HCT116 (cell line): ENCODE measurements at regions not wholly inside any gene's neighbourhood (a gene's known extent, or its start where the extent isn't known, plus 50 kb on each side); places are given as distances from the start of the nearest gene placed in this dataset.

Source experiments
- ATAC-seq: fragments of 200-7000 bp; cut with Tn5 transposase; 2 replicates; pipeline ENCODE4 v1.9.1; 2020; ENCODE audit warnings: mild to moderate bottlenecking, moderate library complexity
- BruUV-seq: library from RNA; stranded (reverse); fragments of 400-500 nt; replicated peaks from 2 replicates; lab custom pipeline; 2021; lab: Mats Ljungman, UMichigan
- CTCF ChIA-PET: fragments of 300-600 bp; sonication (Branson Sonifier 250); formaldehyde crosslinking; loops from one replicate; lab custom pipeline; 2021; ENCODE audit warnings: antibody characterized with exemption; lab: Charles Lee
- POLR2A ChIA-PET: fragments of 300-600, 350-600 bp; sonication (Branson Sonifier 250); formaldehyde crosslinking; loops from one replicate; lab custom pipeline; 2021; ENCODE audit warnings: antibody characterized with exemption; lab: Charles Lee
- RAD21 ChIA-PET, 2 experiments: fragments of 300-600 bp; sonication (Branson Sonifier 250); formaldehyde crosslinking; loops; one replicate each; lab custom pipeline; 2023; ENCODE audit warnings: low total read pairs in 2 of 2; ENCODE audit not compliant: uncharacterized antibody in 2 of 2, unreplicated experiment in 2 of 2, low non-redundant PET in 1 of 2; lab: Charles Lee
- DNase-seq: peaks from one replicate; pipeline ENCODE4 v3.0.0-alpha.2; 2010; ENCODE audit warnings: low read depth, low spot score
- H2AFZ ChIP-seq: fragments of 200-600 bp; shearing (Covaris generic), sonication (generic); 2 replicates; pipeline ENCODE4 v1.6.1; 2017; ENCODE audit warnings: low read depth, mixed run types, mixed read lengths, antibody characterized with exemption, low read length; ENCODE audit not compliant: poor library complexity, severe bottlenecking
- H3K27ac ChIP-seq: 2 replicates; pipeline ENCODE4 v1.5.1; 2012; ENCODE audit warnings: low read depth, low read length
- H3K27me3 ChIP-seq: fragments of 200-600 bp; sonication (generic); 2 replicates; pipeline ENCODE4 v1.6.1; 2016; ENCODE audit warnings: mixed run types, low read length, mixed read lengths; ENCODE audit not compliant: insufficient read depth
- H3K36me3 ChIP-seq, 2 experiments: fragments of 200-500 bp in 1 of 2; fragments of 200-600 bp in 1 of 2; sonication (Bioruptor generic) in 1 of 2; sonication (generic) in 1 of 2; 2 replicates each; pipeline versions ENCODE4 v1.5.1 to v1.6.1; 2014 to 2016; ENCODE audit warnings: low read length in 2 of 2, inconsistent platforms in 1 of 2, mixed read lengths in 1 of 2, mixed run types in 1 of 2; ENCODE audit not compliant: insufficient read depth in 2 of 2, control insufficient read depth in 1 of 2
- H3K4me1 ChIP-seq, 2 experiments: fragments of 200-600 bp in 1 of 2; sonication (generic) in 1 of 2; 2 replicates each; pipeline versions ENCODE4 v1.5.1 to v1.6.1; 2012 to 2017; ENCODE audit warnings: low read length in 2 of 2, inconsistent platforms in 1 of 2, mild to moderate bottlenecking in 1 of 2, mixed read lengths in 1 of 2, mixed run types in 1 of 2, moderate library complexity in 1 of 2; ENCODE audit not compliant: insufficient read depth in 2 of 2, control insufficient read depth in 1 of 2
- H3K4me2 ChIP-seq: fragments of 200-600 bp; sonication (generic); 2 replicates; pipeline ENCODE4 v1.6.1; 2017; ENCODE audit warnings: mixed run types, low read length, mixed read lengths
- H3K4me3 ChIP-seq, 2 experiments: fragments of 200-600 bp in 1 of 2; sonication (generic) in 1 of 2; replicated peaks in 1 of 2; 2 replicates each; pipeline ENCODE4 v1.5.1; 2011 to 2016; ENCODE audit warnings: low read length in 2 of 2, control low read depth in 1 of 2, low read depth in 1 of 2, mild to moderate bottlenecking in 1 of 2, mixed read lengths in 1 of 2, mixed run types in 1 of 2
- H3K79me2 ChIP-seq: fragments of 200-600 bp; sonication (generic); 2 replicates; pipeline ENCODE4 v1.6.1; 2017; ENCODE audit warnings: mild to moderate bottlenecking, mixed run types, low read length, moderate library complexity, mixed read lengths; ENCODE audit not compliant: insufficient read depth
- H3K9ac ChIP-seq: fragments of 200-600 bp; sonication (generic); 2 replicates; pipeline ENCODE4 v1.6.1; 2016; ENCODE audit warnings: low read length, mixed read lengths
- H3K9me2 ChIP-seq: fragments of 200-600 bp; sonication (generic), shearing (Covaris generic); 2 replicates; pipeline ENCODE4 v1.6.1; 2017; ENCODE audit warnings: mixed run types, mild to moderate bottlenecking, moderate library complexity; ENCODE audit not compliant: insufficient read depth
- H3K9me3 ChIP-seq, 2 experiments: fragments of 200-500 bp in 1 of 2; fragments of 200-600 bp in 1 of 2; sonication (Bioruptor generic) in 1 of 2; sonication (generic) in 1 of 2; 2 replicates each; pipeline ENCODE4 v1.6.1; 2014 to 2017; ENCODE audit warnings: low read length in 2 of 2, mixed read lengths in 2 of 2, inconsistent platforms in 1 of 2, low read depth in 1 of 2, mild to moderate bottlenecking in 1 of 2, mixed run types in 1 of 2, moderate library complexity in 1 of 2; ENCODE audit not compliant: control insufficient read depth in 1 of 2, insufficient read depth in 1 of 2
- H4K20me1 ChIP-seq: fragments of 200-600 bp; sonication (generic), shearing (Covaris generic); 2 replicates; pipeline ENCODE4 v1.6.1; 2017; ENCODE audit warnings: mixed run types, mild to moderate bottlenecking, moderate library complexity; ENCODE audit not compliant: insufficient read depth
- CBX3 ChIP-seq: IDR thresholded peaks from 2 replicates; pipeline ENCODE4 v1.6.1; 2012; ENCODE audit warnings: low read depth
- EGR1 ChIP-seq: IDR thresholded peaks from 2 replicates; pipeline ENCODE4 v1.6.1; 2012; ENCODE audit warnings: low read depth
- ELF1 ChIP-seq: IDR thresholded peaks from 2 replicates; pipeline ENCODE4 v1.6.1; 2012; ENCODE audit warnings: low read depth, borderline replicate concordance
- JUND ChIP-seq: IDR thresholded peaks from 2 replicates; pipeline ENCODE4 v1.6.1; 2012
- POLR2AphosphoS5 ChIP-seq: IDR thresholded peaks from 2 replicates; pipeline ENCODE4 v1.6.1; 2011; ENCODE audit warnings: mild to moderate bottlenecking, low read depth, low read length, moderate library complexity
- RAD21 ChIP-seq: IDR thresholded peaks from 2 replicates; pipeline ENCODE4 v1.6.1; 2012; ENCODE audit warnings: low read depth, mild to moderate bottlenecking
- SP1 ChIP-seq: IDR thresholded peaks from 2 replicates; pipeline ENCODE4 v1.6.1; 2012; ENCODE audit warnings: low read depth
- SRF ChIP-seq: IDR thresholded peaks from 2 replicates; pipeline ENCODE4 v1.6.1; 2012; ENCODE audit warnings: low read depth
- TCF7L2 ChIP-seq: IDR thresholded peaks from 2 replicates; pipeline ENCODE4 v1.7.0; 2011; ENCODE audit warnings: borderline replicate concordance, inconsistent platforms; ENCODE audit not compliant: insufficient read depth, insufficient read length; ENCODE audit errors: extremely low read depth
- ZFX ChIP-seq: fragments of 450-650 bp; IDR thresholded peaks from 2 replicates; pipeline ENCODE4 v1.6.1; 2017
- intact Hi-C: fragments of 100-400 bp; cut with micrococcal nuclease; formaldehyde crosslinking; loops from 2 replicates; pipeline ENCODE4 v1.10.0; 2022
- TF ChIP-seq, protein P1 (sequence below): IDR thresholded peaks from 2 replicates; pipeline ENCODE4 v1.6.1; 2011; ENCODE audit warnings: mild to moderate bottlenecking, low read length, moderate library complexity; ENCODE audit not compliant: insufficient replicate concordance; ENCODE audit errors: extremely low read depth

DNA sequence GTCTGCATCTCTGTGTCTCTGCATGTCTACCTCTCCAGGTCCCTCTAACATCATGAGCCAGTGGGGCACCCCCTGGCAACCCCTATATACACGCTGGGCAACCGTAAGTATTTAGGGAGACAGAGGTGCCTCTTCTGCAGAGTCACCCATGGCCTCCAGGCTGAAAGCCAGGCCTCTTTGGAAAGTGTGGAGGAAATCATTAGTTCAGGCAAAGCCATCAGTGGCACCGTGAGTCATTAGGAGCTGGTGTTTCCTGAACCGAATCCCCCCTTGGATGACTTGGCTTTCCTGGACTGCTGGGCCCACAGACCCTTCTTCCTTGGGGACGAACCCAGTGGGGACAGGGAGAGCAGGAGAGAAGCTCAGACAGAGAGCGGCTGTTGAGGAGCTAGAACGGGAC is 174.8 kb downstream of the OLFM1 start:
- no TSS peak for BruUV-seq
- CTCF ChIA-PET, result no interaction called here
- H4K20me1 ChIP-seq, result no peaks in the 10 kb centered on the region
- no peak for TF ChIP-seq ELF1
- no peak for TF ChIP-seq EGR1
- no peak for TF ChIP-seq CBX3
- no peak for TF ChIP-seq JUND
- no peak for TF ChIP-seq TCF7L2
- TF ChIP-seq POLR2AphosphoS5, result no peak
- TF ChIP-seq, all 23 proteins: peak for 0
- ChIA-PET POLR2A (no interaction called here), RAD21 (no interaction called here)
- Histone ChIP-seq H3K79me2 (no peaks in the 10 kb centered on the region), H3K36me3 (no peaks in the 10 kb centered on the region), H3K4me1 (peaks cover 0 to 10% of the 10 kb centered on the region in 2 experiments; a peak in 1 of 4 replicates), H2AFZ (no peak overlapping the region), H3K27me3 (peaks cover 9% of the 10 kb centered on the region), H3K4me2 (no peak overlapping the region), H3K27ac (no peak overlapping the region), H3K9me2 (no peaks in the 10 kb centered on the region), H3K9ac (no peak overlapping the region), H3K9me3 (no peaks in the 10 kb centered on the region), H3K4me3 (no peak overlapping the region)
- intact Hi-C loops, result no loop called here
- ATAC-seq (no peak), DNase-seq (no peak)

GRCh38 chr9:135263511-135263910 is 176.0 kb downstream of the OLFM1 start:
- CTCF ChIA-PET, result no interaction called here
- ATAC-seq, result no peak
- Histone ChIP-seq H3K79me2 (no peaks in the 10 kb centered on the region), H3K27ac (no peak overlapping the region), H4K20me1 (no peaks in the 10 kb centered on the region), H3K9me3 (no peaks in the 10 kb centered on the region), H3K4me1 (peaks cover 0 to 10% of the 10 kb centered on the region in 2 experiments; a peak in 1 of 4 replicates), H3K27me3 (peaks cover 9% of the 10 kb centered on the region), H3K9ac (no peak overlapping the region), H3K36me3 (no peaks in the 10 kb centered on the region), H2AFZ (no peak overlapping the region), H3K9me2 (no peaks in the 10 kb centered on the region), H3K4me2 (no peak overlapping the region), H3K4me3 (no peak overlapping the region)
- intact Hi-C loops, result no loop called here
- RAD21 ChIA-PET, result no interaction called here
- no peak for DNase-seq
- TF ChIP-seq SRF, result no peak
- no peak for TF ChIP-seq JUND
- no peak for TF ChIP-seq ZFX
- TF ChIP-seq, protein P1, sequence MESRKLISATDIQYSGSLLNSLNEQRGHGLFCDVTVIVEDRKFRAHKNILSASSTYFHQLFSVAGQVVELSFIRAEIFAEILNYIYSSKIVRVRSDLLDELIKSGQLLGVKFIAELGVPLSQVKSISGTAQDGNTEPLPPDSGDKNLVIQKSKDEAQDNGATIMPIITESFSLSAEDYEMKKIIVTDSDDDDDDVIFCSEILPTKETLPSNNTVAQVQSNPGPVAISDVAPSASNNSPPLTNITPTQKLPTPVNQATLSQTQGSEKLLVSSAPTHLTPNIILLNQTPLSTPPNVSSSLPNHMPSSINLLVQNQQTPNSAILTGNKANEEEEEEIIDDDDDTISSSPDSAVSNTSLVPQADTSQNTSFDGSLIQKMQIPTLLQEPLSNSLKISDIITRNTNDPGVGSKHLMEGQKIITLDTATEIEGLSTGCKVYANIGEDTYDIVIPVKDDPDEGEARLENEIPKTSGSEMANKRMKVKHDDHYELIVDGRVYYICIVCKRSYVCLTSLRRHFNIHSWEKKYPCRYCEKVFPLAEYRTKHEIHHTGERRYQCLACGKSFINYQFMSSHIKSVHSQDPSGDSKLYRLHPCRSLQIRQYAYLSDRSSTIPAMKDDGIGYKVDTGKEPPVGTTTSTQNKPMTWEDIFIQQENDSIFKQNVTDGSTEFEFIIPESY, result no peak
- no peak for TF ChIP-seq RAD21
- no peak for TF ChIP-seq SP1
- TF ChIP-seq ELF1, result no peak
- BruUV-seq, result no TSS peak
- POLR2A ChIA-PET, result no interaction called here
